Breast epithelium (tissue), 4 donors: ENCODE measurements at regions not wholly inside any gene's neighbourhood (a gene's known extent, or its start where the extent isn't known, plus 50 kb on each side); places are given as distances from the start of the nearest gene placed in this dataset.

Source experiments
- DNase-seq, 2 donors: peaks; one replicate each; pipeline ENCODE4 v3.0.0-alpha.2; 2019; ENCODE audit warnings: low spot score in 2 of 2
- H3K27ac ChIP-seq, 2 donors: fragments of 200-600 bp; sonication (generic) in 1 of 2; one replicate each; pipeline ENCODE4 v1.5.1; 2016 to 2019; ENCODE audit warnings: mild to moderate bottlenecking in 1 of 2
- H3K27me3 ChIP-seq, 2 donors: fragments of 200-600 bp; sonication (generic) in 1 of 2; one replicate each; pipeline versions ENCODE4 v1.5.1 to v1.6.0; 2017 to 2019; ENCODE audit warnings: control low read depth in 1 of 2, mild to moderate bottlenecking in 1 of 2
- H3K36me3 ChIP-seq: fragments of 200-600 bp; one replicate; pipeline ENCODE4 v1.5.1; 2019
- H3K4me1 ChIP-seq, 2 donors: fragments of 200-600 bp; sonication (generic); one replicate each; pipeline ENCODE4 v1.5.1; 2016 to 2019; ENCODE audit warnings: control low read depth in 1 of 2
- H3K4me3 ChIP-seq, 3 donors: fragments of 200-600 bp; sonication (generic); 1 replicate in 2 of 3; 2 replicates in 1 of 3; pipeline ENCODE4 v1.5.1; 2016 to 2019; ENCODE audit warnings: mild to moderate bottlenecking in 3 of 3, moderate library complexity in 2 of 3
- H3K9me3 ChIP-seq, 2 donors: fragments of 200-600 bp; sonication (generic) in 1 of 2; one replicate each; pipeline ENCODE4 v1.5.1; 2016 to 2019; ENCODE audit warnings: control low read depth in 1 of 2
- POLR2A ChIP-seq: fragments of 450-650 bp; IDR thresholded peaks from one replicate; pipeline ENCODE4 v1.6.1; 2016; ENCODE audit warnings: antibody characterized with exemption, mild to moderate bottlenecking, moderate library complexity
- POLR2AphosphoS5 ChIP-seq, 3 donors: sonication (generic); formaldehyde crosslinking; IDR thresholded peaks; one replicate each; pipeline ENCODE4 v1.6.1; 2017; ENCODE audit warnings: antibody characterized with exemption in 3 of 3
- intact Hi-C: fragments of 100-400 bp; cut with DNase I; formaldehyde crosslinking; loops from one replicate; pipeline ENCODE4 v1.15.1; 2023; ENCODE audit warnings: low total_unique reads
- TF ChIP-seq, protein P1 (sequence below), 3 donors: fragments of 450-650 bp; IDR thresholded peaks; one replicate each; pipeline ENCODE4 v1.5.1; 2016 to 2017; ENCODE audit warnings: antibody characterized with exemption in 3 of 3, mild to moderate bottlenecking in 3 of 3, moderate library complexity in 3 of 3

DNA sequence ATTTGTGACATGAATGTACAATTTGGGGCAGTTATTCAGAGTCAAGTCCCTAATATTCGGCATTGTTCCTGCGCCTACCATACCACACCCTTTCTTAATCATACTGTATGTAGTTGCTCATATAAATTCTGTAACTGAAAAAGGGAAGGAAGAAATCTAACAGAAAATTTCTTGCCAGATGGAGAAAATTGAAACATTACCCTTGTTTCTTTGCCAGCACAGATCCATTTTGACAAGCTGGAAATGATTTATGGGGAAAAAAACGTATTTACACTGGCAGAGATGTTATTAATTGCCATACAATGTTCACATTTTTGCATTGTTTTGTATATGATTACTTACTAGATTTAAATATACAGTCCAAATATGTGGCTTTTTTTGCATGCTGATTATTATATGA, 363.8 kb upstream of the PKN2 start:
- Histone ChIP-seq H3K4me3 (no peak overlapping the region), H3K36me3 (no peaks in the 10 kb centered on the region), H3K27ac (no peak overlapping the region), H3K27me3 (no peaks in the 10 kb centered on the region), H3K4me1 (no peaks in the 10 kb centered on the region), H3K9me3 (no peaks in the 10 kb centered on the region)
- DNase-seq: no peak
- intact Hi-C loops: no loop called here
- TF ChIP-seq POLR2AphosphoS5 (IDR thresholded peaks at IDR 0.05) (no peak), POLR2A (no peak)
- TF ChIP-seq, protein P1, sequence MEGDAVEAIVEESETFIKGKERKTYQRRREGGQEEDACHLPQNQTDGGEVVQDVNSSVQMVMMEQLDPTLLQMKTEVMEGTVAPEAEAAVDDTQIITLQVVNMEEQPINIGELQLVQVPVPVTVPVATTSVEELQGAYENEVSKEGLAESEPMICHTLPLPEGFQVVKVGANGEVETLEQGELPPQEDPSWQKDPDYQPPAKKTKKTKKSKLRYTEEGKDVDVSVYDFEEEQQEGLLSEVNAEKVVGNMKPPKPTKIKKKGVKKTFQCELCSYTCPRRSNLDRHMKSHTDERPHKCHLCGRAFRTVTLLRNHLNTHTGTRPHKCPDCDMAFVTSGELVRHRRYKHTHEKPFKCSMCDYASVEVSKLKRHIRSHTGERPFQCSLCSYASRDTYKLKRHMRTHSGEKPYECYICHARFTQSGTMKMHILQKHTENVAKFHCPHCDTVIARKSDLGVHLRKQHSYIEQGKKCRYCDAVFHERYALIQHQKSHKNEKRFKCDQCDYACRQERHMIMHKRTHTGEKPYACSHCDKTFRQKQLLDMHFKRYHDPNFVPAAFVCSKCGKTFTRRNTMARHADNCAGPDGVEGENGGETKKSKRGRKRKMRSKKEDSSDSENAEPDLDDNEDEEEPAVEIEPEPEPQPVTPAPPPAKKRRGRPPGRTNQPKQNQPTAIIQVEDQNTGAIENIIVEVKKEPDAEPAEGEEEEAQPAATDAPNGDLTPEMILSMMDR (IDR thresholded peaks at IDR 0.05): no peak

DNA sequence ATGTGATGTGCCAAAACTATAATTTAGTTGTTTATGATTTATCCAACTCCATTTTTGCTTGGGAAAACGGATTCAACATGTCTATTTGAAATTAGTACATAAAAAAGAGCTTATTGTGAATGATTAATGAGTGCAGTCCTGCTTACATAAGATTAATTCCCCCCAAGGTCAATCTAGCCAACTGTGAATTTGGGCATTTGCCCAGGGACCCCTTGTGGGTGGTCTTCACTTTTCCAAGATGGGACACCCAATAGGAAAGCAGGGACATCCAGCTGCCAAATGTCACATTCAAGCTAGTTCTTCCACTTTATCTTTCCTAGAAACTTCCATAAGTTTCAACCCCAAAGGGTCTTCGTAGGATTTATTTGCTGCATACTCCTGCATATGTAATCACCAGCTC, 362.4 kb upstream of the PKN2 start:
- DNase-seq: no peak
- H3K4me1 ChIP-seq: no peaks in the 10 kb centered on the region
- H3K27ac ChIP-seq: no peak overlapping the region
- TF ChIP-seq, protein P1 (IDR thresholded peaks at IDR 0.05): no peak
- TF ChIP-seq POLR2AphosphoS5 (IDR thresholded peaks at IDR 0.05) (no peak), POLR2A (no peak)
- intact Hi-C loops: no loop called here
- no peaks in the 10 kb centered on the region for H3K9me3 ChIP-seq
- H3K36me3 ChIP-seq: no peaks in the 10 kb centered on the region
- no peak overlapping the region for H3K4me3 ChIP-seq
- no peaks in the 10 kb centered on the region for H3K27me3 ChIP-seq

DNA sequence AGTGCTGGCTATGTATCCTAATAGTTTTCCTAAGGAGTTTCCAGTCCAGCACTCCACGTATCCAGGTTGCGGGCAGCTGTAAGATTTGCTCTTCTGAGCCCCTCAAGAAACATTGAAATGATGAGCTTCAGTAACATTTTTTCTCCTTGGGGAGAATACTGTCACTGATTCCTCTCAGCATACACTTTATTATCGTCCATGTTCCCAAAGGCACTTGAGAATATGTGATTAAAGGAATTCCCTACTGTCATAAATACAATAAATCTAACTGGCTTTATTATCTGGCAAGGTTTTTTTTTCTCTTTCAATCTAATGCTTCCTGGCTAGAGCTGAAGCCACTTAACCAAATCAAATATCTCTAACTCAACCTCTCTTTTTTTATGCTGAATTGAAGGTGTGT, 359.2 kb upstream of the PKN2 start:
- no peaks in the 10 kb centered on the region for H3K9me3 ChIP-seq
- H3K4me3 ChIP-seq: no peak overlapping the region
- intact Hi-C loops: no loop called here
- no peaks in the 10 kb centered on the region for H3K4me1 ChIP-seq
- H3K36me3 ChIP-seq: no peaks in the 10 kb centered on the region
- H3K27ac ChIP-seq: no peak overlapping the region
- no peak for TF ChIP-seq POLR2A
- TF ChIP-seq, protein P1 (IDR thresholded peaks at IDR 0.05): no peak
- no peak for TF ChIP-seq POLR2AphosphoS5 (IDR thresholded peaks at IDR 0.05)
- H3K27me3 ChIP-seq: no peaks in the 10 kb centered on the region
- no peak for DNase-seq

DNA sequence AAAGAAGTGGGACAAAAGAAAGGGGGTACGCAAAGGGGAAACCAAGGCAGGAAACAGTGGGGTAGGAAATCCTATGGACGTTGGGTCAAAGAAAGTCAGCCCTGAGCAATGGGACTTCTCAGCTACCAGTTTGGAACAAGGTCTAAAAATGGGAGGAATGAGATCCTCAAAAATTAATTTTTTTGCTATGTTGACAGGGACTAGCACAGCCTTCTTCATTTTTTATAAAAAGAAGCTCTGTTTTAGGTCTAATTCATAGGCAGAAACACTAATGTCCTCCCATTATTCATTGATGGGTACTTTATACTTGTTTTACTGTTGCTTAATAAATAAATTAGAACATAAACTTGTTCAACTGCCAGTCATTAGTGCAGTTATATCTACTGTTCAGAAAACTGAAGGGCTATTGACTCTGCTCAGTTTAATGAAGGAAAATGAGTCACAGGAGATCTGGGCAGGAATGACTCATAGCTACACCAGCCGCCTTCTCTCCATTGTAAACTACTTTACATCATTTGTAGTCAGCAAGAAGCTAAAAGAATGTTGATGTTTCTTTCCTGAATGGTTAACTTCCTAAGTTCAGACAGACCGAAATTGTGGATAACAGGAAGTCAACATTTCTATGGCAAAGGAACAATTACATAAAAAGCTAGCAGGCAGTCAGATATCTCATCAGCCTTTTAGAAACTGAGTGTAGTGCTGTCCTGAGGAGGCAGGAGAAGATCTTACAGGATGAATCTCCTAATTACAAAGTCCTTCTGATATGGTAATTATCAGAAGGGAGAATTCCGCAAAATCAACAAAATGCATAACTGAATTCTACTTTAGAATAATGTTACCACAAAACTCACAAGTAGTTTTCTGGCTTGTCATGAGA, 356.4 kb upstream of the PKN2 start:
- H3K9me3 ChIP-seq: no peaks in the 10 kb centered on the region
- TF ChIP-seq, protein P1 (IDR thresholded peaks at IDR 0.05): no peak
- TF ChIP-seq POLR2AphosphoS5 (IDR thresholded peaks at IDR 0.05) (no peak), POLR2A (no peak)
- DNase-seq: no peak
- intact Hi-C loops: no loop called here
- no peaks in the 10 kb centered on the region for H3K4me1 ChIP-seq
- no peaks in the 10 kb centered on the region for H3K27me3 ChIP-seq
- H3K27ac ChIP-seq: no peak overlapping the region
- no peaks in the 10 kb centered on the region for H3K36me3 ChIP-seq
- no peak overlapping the region for H3K4me3 ChIP-seq

DNA sequence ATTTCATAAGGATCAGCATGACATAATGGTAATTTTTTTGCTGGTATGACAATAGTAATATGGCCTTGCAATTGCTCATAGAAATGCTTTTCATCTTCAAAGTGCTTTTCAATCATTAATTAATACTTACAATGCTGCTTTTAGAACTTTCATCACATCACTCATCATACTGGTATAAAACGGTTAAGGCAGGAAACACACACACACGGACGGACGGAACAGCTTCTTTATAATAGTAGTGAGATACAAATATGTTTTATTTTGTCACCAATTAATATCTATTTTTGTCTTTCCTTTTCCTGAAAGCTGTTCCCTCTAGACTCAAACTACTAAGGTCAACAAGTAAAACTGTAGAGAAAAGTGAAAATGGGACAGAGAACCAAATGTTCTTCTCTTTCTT, 353.9 kb upstream of the PKN2 start:
- Histone ChIP-seq H3K4me3 (no peak overlapping the region), H3K27ac (no peak overlapping the region), H3K4me1 (no peaks in the 10 kb centered on the region), H3K27me3 (no peaks in the 10 kb centered on the region), H3K9me3 (no peaks in the 10 kb centered on the region), H3K36me3 (no peaks in the 10 kb centered on the region)
- TF ChIP-seq POLR2A (no peak), POLR2AphosphoS5 (IDR thresholded peaks at IDR 0.05) (no peak)
- TF ChIP-seq, protein P1 (IDR thresholded peaks at IDR 0.05): no peak
- intact Hi-C loops: no loop called here
- no peak for DNase-seq
